H1 (cell line): ENCODE measurements at regions not wholly inside any gene's neighbourhood (a gene's known extent, or its start where the extent isn't known, plus 50 kb on each side); places are given as distances from the start of the nearest gene placed in this dataset.

Source experiments
- CTCF ChIA-PET: fragments of 300-600 bp; sonication (Branson Sonifier 250); formaldehyde crosslinking; loops from one replicate; lab custom pipeline; 2021; ENCODE audit not compliant: partially characterized antibody; lab: Charles Lee
- POLR2A ChIA-PET: fragments of 300-600 bp; sonication (Branson Sonifier 250); formaldehyde crosslinking; loops from one replicate; lab custom pipeline; 2021; ENCODE audit warnings: inconsistent platforms; ENCODE audit not compliant: partially characterized antibody; lab: Charles Lee
- DNase-seq, 2 experiments: peaks; one replicate each; pipeline versions ENCODE4 v3.0.0 to v3.0.0-alpha.2; 2010 to 2022; ENCODE audit warnings: low spot score in 2 of 2, low read depth in 1 of 2, mixed read lengths in 1 of 2
- FAIRE-seq: peaks from 2 replicates; lab custom pipeline; 2011; peaks lifted over from hg19 to GRCh38; lab: Jason Lieb, UNC
- H2AFZ ChIP-seq: 2 replicates; pipeline ENCODE4 v1.8.1; 2012; ENCODE audit warnings: low read length, inconsistent platforms
- H2AK5ac ChIP-seq: 2 replicates; pipeline ENCODE4 v1.6.1; 2013; ENCODE audit warnings: low read depth, low read length
- H2BK120ac ChIP-seq: replicated peaks from 2 replicates; pipeline ENCODE3; 2013; ENCODE audit warnings: low read depth, low read length, inconsistent platforms
- H2BK12ac ChIP-seq: 2 replicates; pipeline ENCODE4 v1.6.1; 2013; ENCODE audit warnings: low read depth, low read length
- H2BK15ac ChIP-seq: 2 replicates; pipeline ENCODE4 v1.6.1; 2013; ENCODE audit warnings: low read length
- H2BK20ac ChIP-seq: 2 replicates; pipeline ENCODE4 v1.6.1; 2013; ENCODE audit warnings: low read length
- H2BK5ac ChIP-seq: 2 replicates; pipeline ENCODE4 v1.6.1; 2013; ENCODE audit warnings: low read depth, low read length
- H3K14ac ChIP-seq: 2 replicates; pipeline ENCODE4 v1.6.1; 2013; ENCODE audit warnings: inconsistent platforms; ENCODE audit not compliant: insufficient read length
- H3K18ac ChIP-seq: 2 replicates; pipeline ENCODE4 v1.6.1; 2013; ENCODE audit warnings: low read length; ENCODE audit errors: extremely low read depth
- H3K23ac ChIP-seq: 2 replicates; pipeline ENCODE4 v1.6.1; 2013; ENCODE audit warnings: inconsistent platforms; ENCODE audit not compliant: insufficient read length
- H3K23me2 ChIP-seq: 2 replicates; pipeline ENCODE4 v1.6.1; 2013; ENCODE audit warnings: low read depth, low read length
- H3K27ac ChIP-seq: 2 replicates; pipeline ENCODE4 v1.6.1; 2011; ENCODE audit warnings: low read depth, low read length, inconsistent platforms
- H3K27me3 ChIP-seq, 4 experiments: replicated peaks in 1 of 4; 1 replicate in 1 of 4; 2 replicates in 3 of 4; pipeline versions ENCODE4 v1.6.1 to v1.8.1; 2011 to 2013; ENCODE audit warnings: low read length in 3 of 4, mild to moderate bottlenecking in 3 of 4, inconsistent platforms in 2 of 4, mixed read lengths in 2 of 4, moderate library complexity in 1 of 4; ENCODE audit not compliant: control insufficient read depth in 3 of 4, insufficient read depth in 3 of 4; ENCODE audit errors: extremely low read depth in 1 of 4
- H3K36me3 ChIP-seq, 4 experiments: 2 replicates each; pipeline versions ENCODE4 v1.6.1 to v1.8.1; 2011 to 2013; ENCODE audit warnings: mild to moderate bottlenecking in 4 of 4, low read length in 3 of 4, moderate library complexity in 2 of 4, control low read depth in 1 of 4, inconsistent platforms in 1 of 4; ENCODE audit not compliant: insufficient read depth in 4 of 4, control insufficient read depth in 2 of 4
- H3K4ac ChIP-seq: replicated peaks from 2 replicates; pipeline ENCODE3; 2013; ENCODE audit warnings: low read length, low read depth, mixed read lengths, inconsistent platforms; ENCODE audit not compliant: insufficient read length
- H3K4me1 ChIP-seq, 4 experiments: replicated peaks in 1 of 4; 1 replicate in 1 of 4; 2 replicates in 3 of 4; pipeline versions ENCODE4 v1.6.1 to v1.8.1; 2011 to 2013; ENCODE audit warnings: low read length in 3 of 4, inconsistent platforms in 2 of 4, mixed read lengths in 1 of 4; ENCODE audit not compliant: insufficient read depth in 4 of 4, control insufficient read depth in 3 of 4
- H3K4me2 ChIP-seq, 2 experiments: 2 replicates each; pipeline versions ENCODE4 v1.6.1 to v1.8.1; 2011 to 2013; ENCODE audit warnings: low read depth in 2 of 2, low read length in 2 of 2, control low read depth in 1 of 2, inconsistent platforms in 1 of 2, mild to moderate bottlenecking in 1 of 2; ENCODE audit not compliant: insufficient read depth in 1 of 2
- H3K4me3 ChIP-seq, 4 experiments: fragments of 200-600, 300-600 bp in 1 of 4; sonication (generic), shearing (Covaris generic), sonication (Bioruptor Twin) in 1 of 4; 2 replicates each; pipeline versions ENCODE4 v1.5.1 to v1.8.1; 2011 to 2016; ENCODE audit warnings: low read length in 4 of 4, low read depth in 3 of 4, control low read depth in 2 of 4, inconsistent platforms in 2 of 4, mild to moderate bottlenecking in 2 of 4, mixed read lengths in 1 of 4, moderate library complexity in 1 of 4; ENCODE audit not compliant: insufficient read depth in 2 of 4; ENCODE audit errors: extremely low read depth in 1 of 4
- H3K56ac ChIP-seq: replicated peaks from 2 replicates; pipeline ENCODE3; 2013; ENCODE audit warnings: low read depth, mild to moderate bottlenecking, mixed read lengths, low read length, inconsistent platforms; ENCODE audit not compliant: insufficient read length
- H3K79me1 ChIP-seq: 2 replicates; pipeline ENCODE4 v1.6.1; 2013; ENCODE audit warnings: low read depth, low read length, control low read depth
- H3K79me2 ChIP-seq, 2 experiments: 2 replicates each; pipeline versions ENCODE4 v1.6.1 to v1.8.1; 2012 to 2013; ENCODE audit warnings: low read length in 2 of 2, mild to moderate bottlenecking in 2 of 2, inconsistent platforms in 1 of 2; ENCODE audit not compliant: insufficient read depth in 2 of 2, control insufficient read depth in 1 of 2
- H3K9ac ChIP-seq, 4 experiments: replicated peaks in 1 of 4; 1 replicate in 1 of 4; 2 replicates in 3 of 4; pipeline versions ENCODE4 v1.6.1 to v1.8.1; 2011 to 2013; ENCODE audit warnings: low read depth in 3 of 4, low read length in 3 of 4, control low read depth in 2 of 4, mild to moderate bottlenecking in 2 of 4, moderate library complexity in 2 of 4, inconsistent platforms in 1 of 4; ENCODE audit errors: extremely low read depth in 1 of 4
- H3K9me3 ChIP-seq, 2 experiments: 2 replicates each; pipeline versions ENCODE4 v1.6.1 to v1.8.1; 2012 to 2013; ENCODE audit warnings: mild to moderate bottlenecking in 2 of 2, moderate library complexity in 2 of 2, control low read depth in 1 of 2, inconsistent platforms in 1 of 2, low read depth in 1 of 2, low read length in 1 of 2, mixed read lengths in 1 of 2; ENCODE audit not compliant: insufficient read depth in 2 of 2
- H4K20me1 ChIP-seq, 2 experiments: replicated peaks in 1 of 2; 2 replicates each; pipeline versions ENCODE3 to v1.8.1; 2011 to 2013; ENCODE audit warnings: inconsistent platforms in 2 of 2, low read length in 2 of 2, mild to moderate bottlenecking in 1 of 2; ENCODE audit not compliant: insufficient read depth in 2 of 2, control insufficient read depth in 1 of 2
- H4K5ac ChIP-seq: 2 replicates; pipeline ENCODE4 v1.6.1; 2013; ENCODE audit warnings: low read length, low read depth, mixed read lengths, inconsistent platforms; ENCODE audit not compliant: insufficient read length
- H4K8ac ChIP-seq: 2 replicates; pipeline ENCODE4 v1.8.0; 2013; ENCODE audit warnings: mild to moderate bottlenecking, moderate library complexity, low read length, inconsistent platforms; ENCODE audit not compliant: insufficient read depth; ENCODE audit errors: extremely low read depth
- H4K91ac ChIP-seq: replicated peaks from 2 replicates; pipeline ENCODE3; 2013; ENCODE audit warnings: low read length, mixed read lengths, inconsistent platforms; ENCODE audit not compliant: insufficient read length
- BACH1 ChIP-seq: IDR thresholded peaks from 2 replicates; pipeline ENCODE4 v1.6.1; 2012; ENCODE audit warnings: low read length, improper control_type of control experiment
- CTBP2 ChIP-seq: IDR thresholded peaks from 2 replicates; pipeline ENCODE4 v1.7.0; 2011; ENCODE audit warnings: borderline replicate concordance, mild to moderate bottlenecking, moderate library complexity, mixed read lengths, low read length; ENCODE audit not compliant: insufficient read depth, insufficient read length
- EGR1 ChIP-seq: IDR thresholded peaks from 2 replicates; pipeline ENCODE4 v1.6.1; 2011; ENCODE audit warnings: low read depth, low read length, borderline replicate concordance
- EZH2 ChIP-seq: fragments of 200-600 bp; sonication (generic); IDR thresholded peaks from 2 replicates; pipeline ENCODE4 v1.7.1; 2012; ENCODE audit warnings: low read depth, mild to moderate bottlenecking, moderate library complexity, low read length, inconsistent platforms; ENCODE audit not compliant: severe bottlenecking
- TAF1 ChIP-seq: IDR thresholded peaks from 2 replicates; pipeline ENCODE4 v1.6.1; 2011; ENCODE audit warnings: mild to moderate bottlenecking, low read depth, low read length
- WGBS, 2 experiments: shearing (Covaris generic) in 1 of 2; methylation state at CpG; one replicate each; pipeline versions ENCODE4 v1.1.6 to v1.1.7; 2013 to 2015; ENCODE audit warnings: low lambda C conversion rate in 2 of 2, mixed read lengths in 2 of 2, inconsistent platforms in 1 of 2, low coverage in 1 of 2, missing lambda C conversion rate in 1 of 2; ENCODE audit not compliant: insufficient replicate concordance in 2 of 2, insufficient coverage in 1 of 2, insufficient read length in 1 of 2; ENCODE audit errors: extremely low coverage in 1 of 2, missing lambda C conversion rate in 1 of 2; 5-methylcytosine and 5-hydroxymethylcytosine counted together

- Histone ChIP-seq H3K14ac (no peak overlapping the region), H3K18ac (no peak overlapping the region), H3K23ac (no peak overlapping the region), H3K79me2 (no peaks in the 10 kb centered on the region), H4K91ac (no peak overlapping the region), H4K8ac (no peak overlapping the region), H3K23me2 (peaks cover 6% of the 10 kb centered on the region), H3K4ac (no peak overlapping the region), H2BK20ac (no peak overlapping the region), H3K4me2 (no peak overlapping the region), H3K9me3 (no peaks in the 10 kb centered on the region), H3K36me3 (no peaks in the 10 kb centered on the region), H3K4me3 (no peak overlapping the region), H3K4me1 (peaks cover 0 to 11% (median 6%) of the 10 kb centered on the region in 4 experiments; a peak in 5 of 7 replicates), H2BK12ac (no peak overlapping the region), H2AFZ (no peak overlapping the region), H3K56ac (no peak overlapping the region), H2BK15ac (no peak overlapping the region), H3K27me3 (peaks cover 0 to 4% (median 0%) of the 10 kb centered on the region in 4 experiments; a peak in 1 of 7 replicates), H4K20me1 (peaks cover 0 to 5% of the 10 kb centered on the region in 2 experiments), H3K79me1 (0 out of 2 replicates have a peak, but pooled peaks cover 2% of the 10 kb centered on the region), H4K5ac (no peak overlapping the region), H2BK120ac (no peak overlapping the region), H2AK5ac (no peak overlapping the region), H2BK5ac (no peak overlapping the region), H3K9ac (no peak overlapping the region), H3K27ac (no peak overlapping the region)
- POLR2A ChIA-PET: no interaction called here
- no peak for TF ChIP-seq EGR1
- no peak for TF ChIP-seq CTBP2
- TF ChIP-seq BACH1: no peak
- TF ChIP-seq EZH2: no peak
- no peak for TF ChIP-seq TAF1
- no peak for FAIRE-seq
- WGBS, 2 experiments: 95% methylated on average over 5 of the region's 5 CpGs; no CpG with 5 or more reads in 1 of the 2 experiments
- DNase-seq: no peak
- CTCF ChIA-PET: interaction anchor here (0.6 to 0.7 kb wide), 2 partner anchors 113 to 1580 kb away, joined by 3 read pairs; partner anchors contain the start of gene ETS2
These were observed 113.0 kb downstream of the ETS2 start for GRCh38 chr21:38918607-38919346.
